ENCODE measurements at regions not wholly inside any gene's neighbourhood (a gene's known extent, or its start where the extent isn't known, plus 50 kb on each side); places are given as distances from the start of the nearest gene placed in this dataset.

- DNase-seq (ENCODE audit: low spot score), result no peak
- H3K4me3 ChIP-seq (ENCODE audit: low read depth in 1 of 3, low read length in 3 of 3), result no peak overlapping the region
- no peak overlapping the region for H3K27ac ChIP-seq (ENCODE audit: low read depth in 1 of 2, low read length in 2 of 2)
- H3K36me3 ChIP-seq (ENCODE audit: control insufficient read depth in 4 of 4, insufficient read depth in 3 of 4, low read depth in 1 of 4, low read length in 3 of 4), result no peaks in the 10 kb centered on the region
- 81% methylated on average over 2 of the region's 2 CpGs for WGBS
- TF ChIP-seq RXRA (IDR thresholded peaks at IDR 0.05), result no peak
- no peak for TF ChIP-seq ATF3 (IDR thresholded peaks at IDR 0.05)
- no peak for TF ChIP-seq MAX (IDR thresholded peaks at IDR 0.05)
- TF ChIP-seq RAD21 (IDR thresholded peaks at IDR 0.05), result no peak
- no peak for TF ChIP-seq ZBTB33 (IDR thresholded peaks at IDR 0.05)
- no peak for TF ChIP-seq REST (IDR thresholded peaks at IDR 0.05)
- no peak for TF ChIP-seq TAF1 (conservative IDR thresholded peaks at IDR 0.05)
- no peak for TF ChIP-seq HNF4G (IDR thresholded peaks at IDR 0.05)
- TF ChIP-seq GABPA (IDR thresholded peaks at IDR 0.05 in 1 of 2, conservative IDR thresholded peaks at IDR 0.05 in 1 of 2), result no peak
- no peak for TF ChIP-seq JUND (IDR thresholded peaks at IDR 0.05)
- no peak for TF ChIP-seq CTCF (IDR thresholded peaks at IDR 0.05; ENCODE audit: low read depth, low read length, missing input control)
- TF ChIP-seq FOXA1 (IDR thresholded peaks at IDR 0.05), result no peak
- no peak for TF ChIP-seq HNF4A (conservative IDR thresholded peaks at IDR 0.05)
- no peak for TF ChIP-seq FOXA2 (IDR thresholded peaks at IDR 0.05)
- TF ChIP-seq EGR1 (IDR thresholded peaks at IDR 0.05; ENCODE audit: low read depth in 2 of 2), result no peak
- H3K27me3 ChIP-seq (ENCODE audit: control insufficient read depth in 4 of 4, insufficient read depth in 4 of 4, low read length in 3 of 4), result peaks cover 0 to 2% (median 0%) of the 10 kb centered on the region in 4 donors
- H3K9me3 ChIP-seq (ENCODE audit: control insufficient read depth in 4 of 4, low read length in 3 of 4), result no peaks in the 10 kb centered on the region
- H3K9ac ChIP-seq (ENCODE audit: low read depth in 1 of 2, low read length in 2 of 2), result no peak overlapping the region
- peaks cover 0 to 5% (median 2%) of the 10 kb centered on the region in 4 donors for H3K4me1 ChIP-seq (ENCODE audit: control insufficient read depth in 4 of 4, insufficient read depth in 4 of 4, low read length in 3 of 4)
Observed at GRCh38 chr2:176582176-176582575, 312.9 kb downstream of the MTX2 start.

- H3K4me3 ChIP-seq (ENCODE audit: low read depth in 1 of 3, low read length in 3 of 3), result no peak overlapping the region
- no peak overlapping the region for H3K27ac ChIP-seq (ENCODE audit: low read depth in 1 of 2, low read length in 2 of 2)
- H3K36me3 ChIP-seq (ENCODE audit: control insufficient read depth in 4 of 4, insufficient read depth in 3 of 4, low read depth in 1 of 4, low read length in 3 of 4), result no peaks in the 10 kb centered on the region
- no peak for DNase-seq (ENCODE audit: low spot score)
- peaks cover 0 to 5% (median 3%) of the 10 kb centered on the region in 4 donors for H3K4me1 ChIP-seq (ENCODE audit: control insufficient read depth in 4 of 4, insufficient read depth in 4 of 4, low read length in 3 of 4)
- no peak for TF ChIP-seq JUND (IDR thresholded peaks at IDR 0.05)
- WGBS, result 73% methylated on average over 2 of the region's 2 CpGs
- H3K9ac ChIP-seq (ENCODE audit: low read depth in 1 of 2, low read length in 2 of 2), result no peak overlapping the region
- peaks cover 0 to 2% (median 0%) of the 10 kb centered on the region in 4 donors for H3K27me3 ChIP-seq (ENCODE audit: control insufficient read depth in 4 of 4, insufficient read depth in 4 of 4, low read length in 3 of 4)
- no peaks in the 10 kb centered on the region for H3K9me3 ChIP-seq (ENCODE audit: control insufficient read depth in 4 of 4, low read length in 3 of 4)
Observed at GRCh38 chr2:176582990-176583481, 313.8 kb downstream of the MTX2 start.
